Right lobe of liver (tissue), 6 donors: ENCODE measurements at regions not wholly inside any gene's neighbourhood (a gene's known extent, or its start where the extent isn't known, plus 50 kb on each side); places are given as distances from the start of the nearest gene placed in this dataset.

Source experiments
- ATAC-seq, 4 donors: fragments of 200-7000 bp; cut with Tn5 transposase; one replicate each; pipeline ENCODE4 v1.9.1; 2020; ENCODE audit warnings: mild to moderate bottlenecking in 4 of 4, moderate library complexity in 4 of 4
- DNase-seq, 3 donors: peaks; one replicate each; pipeline ENCODE4 v3.0.0-alpha.2; 2020
- H3K27ac ChIP-seq, 3 donors: fragments of 200-600 bp; one replicate each; pipeline ENCODE4 v1.8.0; 2022
- H3K27me3 ChIP-seq, 2 donors: fragments of 200-600 bp; one replicate each; pipeline ENCODE4 v1.8.0; 2022
- H3K36me3 ChIP-seq, 4 donors: fragments of 200-600 bp; sonication (generic) in 1 of 4; one replicate each; pipeline versions ENCODE4 v1.5.1 to v1.8.0; 2017 to 2022; ENCODE audit warnings: control low read depth in 1 of 4
- H3K4me1 ChIP-seq, 4 donors: fragments of 200-600 bp; sonication (generic) in 1 of 4; one replicate each; pipeline versions ENCODE4 v1.5.1 to v1.8.0; 2017 to 2022; ENCODE audit warnings: control low read depth in 1 of 4
- H3K4me3 ChIP-seq, 3 donors: fragments of 200-600 bp; one replicate each; pipeline ENCODE4 v1.8.0; 2022
- H3K9me3 ChIP-seq, 4 donors: fragments of 200-600 bp; sonication (generic) in 1 of 4; one replicate each; pipeline versions ENCODE4 v1.5.1 to v1.8.0; 2017 to 2022; ENCODE audit warnings: control low read depth in 1 of 4
- CTCF ChIP-seq, 4 donors: fragments of 200-600 bp in 3 of 4; fragments of 450-650 bp in 1 of 4; IDR thresholded peaks; one replicate each; pipeline versions ENCODE4 v1.5.1 to v1.8.0; 2016 to 2022; ENCODE audit warnings: antibody characterized with exemption in 4 of 4, mild to moderate bottlenecking in 2 of 4
- POLR2A ChIP-seq: fragments of 450-650 bp; IDR thresholded peaks from one replicate; pipeline ENCODE4 v1.6.1; 2017; ENCODE audit warnings: antibody characterized with exemption, mild to moderate bottlenecking
- WGBS: methylation state at CpG from one replicate; pipeline ENCODE4 v1.1.6; 2018; ENCODE audit warnings: low coverage, low lambda C conversion rate; ENCODE audit not compliant: insufficient coverage; ENCODE audit errors: missing lambda C conversion rate; 5-methylcytosine and 5-hydroxymethylcytosine counted together
- intact Hi-C, 2 donors: fragments of 100-400 bp; cut with DNase I; formaldehyde crosslinking; loops; one replicate each; pipeline versions ENCODE4 v1.11.2 to v1.14.1; 2022
- donor health status: DM: no; HTN: yes; CAD: no.
- donor health status: DM: no; HTN: no; CAD: no.
- donor health status: DM: no; HTN: no; CAD: no.
- donor health status: DM: no; HTN: yes; CAD: no.
- donor health status: DM: no; HTN: yes; CAD: no.

GRCh38 chr3:65149877-65150276 is 462.1 kb upstream of the ADAMTS9 start:
- TF ChIP-seq CTCF (IDR thresholded peaks at IDR 0.05) (no peak), POLR2A (no peak)
- intact Hi-C loops: no loop called here
- 78% methylated on average over 1 of the region's 1 CpG for WGBS
- ATAC-seq (no peak), DNase-seq (no peak)
- no peaks in the 10 kb centered on the region for H3K27me3 ChIP-seq
- H3K4me1 ChIP-seq: no peaks in the 10 kb centered on the region
- no peak overlapping the region for H3K4me3 ChIP-seq
- H3K27ac ChIP-seq: no peak overlapping the region
- no peaks in the 10 kb centered on the region for H3K9me3 ChIP-seq
- H3K36me3 ChIP-seq: no peaks in the 10 kb centered on the region

GRCh38 chr3:65148687-65149086 is 460.9 kb upstream of the ADAMTS9 start:
- H3K4me3 ChIP-seq: no peak overlapping the region
- no peak for TF ChIP-seq CTCF (IDR thresholded peaks at IDR 0.05)
- no peak for TF ChIP-seq POLR2A
- intact Hi-C loops: no loop called here
- H3K27me3 ChIP-seq: no peaks in the 10 kb centered on the region
- DNase-seq: no peak
- no peaks in the 10 kb centered on the region for H3K9me3 ChIP-seq
- no peak overlapping the region for H3K27ac ChIP-seq
- ATAC-seq: no peak
- no peaks in the 10 kb centered on the region for H3K4me1 ChIP-seq
- H3K36me3 ChIP-seq: no peaks in the 10 kb centered on the region
- 54% methylated on average over 2 of the region's 2 CpGs for WGBS

GRCh38 chr3:65146179-65146578 is 458.4 kb upstream of the ADAMTS9 start:
- H3K27ac ChIP-seq: no peak overlapping the region
- no peaks in the 10 kb centered on the region for H3K36me3 ChIP-seq
- WGBS: 58% methylated on average over 3 of the region's 3 CpGs
- H3K9me3 ChIP-seq: no peaks in the 10 kb centered on the region
- ATAC-seq (peak in 1 of 4 donors; percentile 49), DNase-seq (no peak)
- no peak for TF ChIP-seq POLR2A
- TF ChIP-seq CTCF (IDR thresholded peaks at IDR 0.05): no peak
- H3K27me3 ChIP-seq: no peaks in the 10 kb centered on the region
- no peaks in the 10 kb centered on the region for H3K4me1 ChIP-seq
- H3K4me3 ChIP-seq: no peak overlapping the region
- intact Hi-C loops: no loop called here

GRCh38 chr3:65145680-65146079 is 457.9 kb upstream of the ADAMTS9 start:
- Histone ChIP-seq H3K4me1 (no peaks in the 10 kb centered on the region), H3K4me3 (no peak overlapping the region), H3K9me3 (no peaks in the 10 kb centered on the region), H3K36me3 (no peaks in the 10 kb centered on the region), H3K27ac (no peak overlapping the region), H3K27me3 (no peaks in the 10 kb centered on the region)
- TF ChIP-seq CTCF (IDR thresholded peaks at IDR 0.05) (no peak), POLR2A (no peak)
- ATAC-seq (no peak), DNase-seq (no peak)
- intact Hi-C loops: no loop called here
- 100% methylated on average over 1 of the region's 1 CpG for WGBS

- no peaks in the 10 kb centered on the region for H3K27me3 ChIP-seq
- H3K4me1 ChIP-seq: no peaks in the 10 kb centered on the region
- no peak for DNase-seq
- no peaks in the 10 kb centered on the region for H3K36me3 ChIP-seq
- TF ChIP-seq POLR2A (no peak), CTCF (IDR thresholded peaks at IDR 0.05) (no peak)
- H3K4me3 ChIP-seq: no peak overlapping the region
- H3K27ac ChIP-seq: no peak overlapping the region
- intact Hi-C loops: no loop called here
- ATAC-seq: no peak
- no peaks in the 10 kb centered on the region for H3K9me3 ChIP-seq
Measured at GRCh38 chr3:65144791-65145351, 457.1 kb upstream of the ADAMTS9 start.
